Skeletal muscle satellite cell (primary cell): ENCODE measurements at regions not wholly inside any gene's neighbourhood (a gene's known extent, or its start where the extent isn't known, plus 50 kb on each side); places are given as distances from the start of the nearest gene placed in this dataset.

ENCODE experiments used
- H3K27me3 ChIP-seq: 2 replicates; pipeline ENCODE4 v1.7.0; 2013; ENCODE audit warnings: low read length; ENCODE audit not compliant: control insufficient read depth, insufficient read depth
- H3K36me3 ChIP-seq: 2 replicates; pipeline ENCODE4 v1.7.0; 2013; ENCODE audit warnings: mild to moderate bottlenecking, control low read depth, low read length; ENCODE audit not compliant: insufficient read depth
- H3K4me1 ChIP-seq: 2 replicates; pipeline ENCODE4 v1.7.0; 2013; ENCODE audit warnings: low read length; ENCODE audit not compliant: control insufficient read depth, insufficient read depth
- H3K4me2 ChIP-seq: 2 replicates; pipeline ENCODE4 v1.7.0; 2013; ENCODE audit warnings: mild to moderate bottlenecking, low read length
- H3K4me3 ChIP-seq: 2 replicates; pipeline ENCODE4 v1.7.0; 2013; ENCODE audit warnings: low read length
- H3K9ac ChIP-seq: 2 replicates; pipeline ENCODE4 v1.7.0; 2013; ENCODE audit warnings: mild to moderate bottlenecking, low read depth, low read length, moderate library complexity
- H3K9me3 ChIP-seq: replicated peaks from 2 replicates; pipeline ENCODE4 v1.7.0; 2013; ENCODE audit warnings: mild to moderate bottlenecking, control low read depth, low read length

- H3K4me2 ChIP-seq, result no peak overlapping the region
- no peaks in the 10 kb centered on the region for H3K27me3 ChIP-seq
- no peaks in the 10 kb centered on the region for H3K36me3 ChIP-seq
- no peak overlapping the region for H3K9ac ChIP-seq
- H3K9me3 ChIP-seq, result no peaks in the 10 kb centered on the region
- H3K4me3 ChIP-seq, result peak overlapping the region; percentile 19
- H3K4me1 ChIP-seq, result peaks cover 4% of the 10 kb centered on the region
Observed at GRCh38 chr13:93066187-93066586, 160.4 kb upstream of the GPC6 start.

DNA sequence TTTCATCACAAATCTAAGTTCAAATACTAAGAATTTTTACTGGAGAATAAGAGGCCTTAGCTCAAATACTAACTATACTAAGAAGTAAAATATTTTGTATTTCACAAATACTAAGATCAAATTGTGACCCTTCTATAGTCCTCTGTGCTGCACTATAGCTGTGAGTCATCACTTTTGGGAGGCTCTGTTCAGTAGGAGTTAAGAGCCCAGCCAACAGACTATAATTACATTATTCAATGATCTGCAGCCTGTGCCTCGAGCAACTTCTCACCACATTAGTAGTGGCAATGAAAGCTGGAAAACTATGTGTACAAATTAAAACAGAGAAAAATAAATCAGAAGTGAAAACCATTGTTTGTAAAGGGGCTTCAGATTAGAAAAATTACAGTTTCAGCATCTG lies 147.3 kb upstream of the GPC6 start:
- H3K4me1 ChIP-seq, result no peaks in the 10 kb centered on the region
- no peak overlapping the region for H3K9ac ChIP-seq
- no peak overlapping the region for H3K4me2 ChIP-seq
- H3K36me3 ChIP-seq, result no peaks in the 10 kb centered on the region
- no peaks in the 10 kb centered on the region for H3K27me3 ChIP-seq
- H3K4me3 ChIP-seq, result no peak overlapping the region
- no peaks in the 10 kb centered on the region for H3K9me3 ChIP-seq

- Histone ChIP-seq H3K27me3 (no peaks in the 10 kb centered on the region), H3K9ac (no peak overlapping the region), H3K36me3 (no peaks in the 10 kb centered on the region), H3K4me1 (no peaks in the 10 kb centered on the region), H3K9me3 (no peaks in the 10 kb centered on the region), H3K4me3 (no peak overlapping the region), H3K4me2 (no peak overlapping the region)
Observed at GRCh38 chr13:93080166-93080565, 146.4 kb upstream of the GPC6 start.

DNA sequence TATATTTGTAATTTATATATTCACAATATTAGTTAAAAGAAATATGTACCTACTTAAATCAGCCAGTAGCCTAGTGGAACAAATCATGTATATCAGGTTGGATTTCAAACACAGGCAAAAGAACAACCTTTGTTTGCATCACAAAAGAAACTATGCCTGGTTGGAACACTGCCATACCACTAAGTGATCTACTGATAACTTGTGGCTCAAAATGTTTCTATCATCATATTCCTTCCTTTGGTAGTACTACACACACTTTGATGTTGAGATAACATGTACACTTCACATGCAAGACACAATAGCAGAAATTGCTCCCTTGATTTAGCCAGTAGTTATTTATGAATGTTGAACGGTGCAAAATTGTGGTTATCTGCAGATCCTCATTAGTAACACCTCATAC lies 146.0 kb upstream of the GPC6 start:
- H3K9me3 ChIP-seq, result no peaks in the 10 kb centered on the region
- no peak overlapping the region for H3K4me2 ChIP-seq
- no peaks in the 10 kb centered on the region for H3K27me3 ChIP-seq
- no peaks in the 10 kb centered on the region for H3K4me1 ChIP-seq
- H3K4me3 ChIP-seq, result no peak overlapping the region
- H3K9ac ChIP-seq, result no peak overlapping the region
- no peaks in the 10 kb centered on the region for H3K36me3 ChIP-seq

GRCh38 chr13:93086329-93086728 lies 140.3 kb upstream of the GPC6 start:
- no peak overlapping the region for H3K4me2 ChIP-seq
- H3K4me1 ChIP-seq, result no peaks in the 10 kb centered on the region
- no peaks in the 10 kb centered on the region for H3K9me3 ChIP-seq
- H3K9ac ChIP-seq, result no peak overlapping the region
- H3K27me3 ChIP-seq, result no peaks in the 10 kb centered on the region
- no peak overlapping the region for H3K4me3 ChIP-seq
- H3K36me3 ChIP-seq, result no peaks in the 10 kb centered on the region

DNA sequence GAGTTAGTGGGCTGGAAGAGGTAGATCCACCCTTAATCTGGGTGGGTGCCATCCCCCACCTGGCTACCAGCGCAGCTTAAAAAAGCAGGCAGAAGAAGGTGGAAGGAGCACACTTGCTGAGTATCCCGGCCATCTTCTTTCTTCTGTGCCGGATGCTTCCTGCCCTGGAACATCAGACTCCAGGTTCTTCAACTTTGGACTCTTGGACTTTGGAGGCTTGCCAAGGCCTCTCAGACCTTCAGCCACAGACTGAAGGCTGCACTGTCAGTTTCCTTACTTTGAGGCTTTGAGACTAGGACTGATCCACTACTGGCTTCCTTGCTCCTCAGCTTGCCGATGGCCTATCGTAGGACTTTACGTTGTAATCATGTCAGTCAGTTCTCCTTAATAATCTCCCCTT lies 127.6 kb upstream of the GPC6 start:
- H3K36me3 ChIP-seq, result no peaks in the 10 kb centered on the region

GRCh38 chr13:93101226-93101734 lies 125.3 kb upstream of the GPC6 start:
- Histone ChIP-seq H3K9me3 (no peaks in the 10 kb centered on the region), H3K27me3 (no peaks in the 10 kb centered on the region), H3K36me3 (no peaks in the 10 kb centered on the region), H3K4me2 (no peak overlapping the region), H3K9ac (no peak overlapping the region), H3K4me3 (no peak overlapping the region), H3K4me1 (no peaks in the 10 kb centered on the region)

More for the DNA sequence above, 127.6 kb upstream of the GPC6 start:
- no peaks in the 10 kb centered on the region for H3K9me3 ChIP-seq
- H3K9ac ChIP-seq, result no peak overlapping the region
- no peak overlapping the region for H3K4me3 ChIP-seq
- no peaks in the 10 kb centered on the region for H3K27me3 ChIP-seq
- no peak overlapping the region for H3K4me2 ChIP-seq
- H3K4me1 ChIP-seq, result no peaks in the 10 kb centered on the region

- no peak overlapping the region for H3K9ac ChIP-seq
- H3K36me3 ChIP-seq, result no peaks in the 10 kb centered on the region
- no peaks in the 10 kb centered on the region for H3K4me1 ChIP-seq
- no peak overlapping the region for H3K4me2 ChIP-seq
- no peaks in the 10 kb centered on the region for H3K9me3 ChIP-seq
- no peak overlapping the region for H3K4me3 ChIP-seq
- no peaks in the 10 kb centered on the region for H3K27me3 ChIP-seq
Observed at GRCh38 chr13:93104270-93104669, 122.3 kb upstream of the GPC6 start.

- Histone ChIP-seq H3K9me3 (no peaks in the 10 kb centered on the region), H3K4me1 (no peaks in the 10 kb centered on the region), H3K4me2 (no peak overlapping the region), H3K27me3 (no peaks in the 10 kb centered on the region), H3K36me3 (no peaks in the 10 kb centered on the region), H3K4me3 (no peak overlapping the region), H3K9ac (no peak overlapping the region)
Observed at GRCh38 chr13:93108111-93108601, 118.5 kb upstream of the GPC6 start.

- H3K27me3 ChIP-seq, result no peaks in the 10 kb centered on the region
- H3K4me3 ChIP-seq, result no peak overlapping the region
- no peaks in the 10 kb centered on the region for H3K9me3 ChIP-seq
- no peak overlapping the region for H3K9ac ChIP-seq
- no peak overlapping the region for H3K4me2 ChIP-seq
- H3K36me3 ChIP-seq, result no peaks in the 10 kb centered on the region
- no peaks in the 10 kb centered on the region for H3K4me1 ChIP-seq
Observed at GRCh38 chr13:93116809-93117208, 109.8 kb upstream of the GPC6 start.

DNA sequence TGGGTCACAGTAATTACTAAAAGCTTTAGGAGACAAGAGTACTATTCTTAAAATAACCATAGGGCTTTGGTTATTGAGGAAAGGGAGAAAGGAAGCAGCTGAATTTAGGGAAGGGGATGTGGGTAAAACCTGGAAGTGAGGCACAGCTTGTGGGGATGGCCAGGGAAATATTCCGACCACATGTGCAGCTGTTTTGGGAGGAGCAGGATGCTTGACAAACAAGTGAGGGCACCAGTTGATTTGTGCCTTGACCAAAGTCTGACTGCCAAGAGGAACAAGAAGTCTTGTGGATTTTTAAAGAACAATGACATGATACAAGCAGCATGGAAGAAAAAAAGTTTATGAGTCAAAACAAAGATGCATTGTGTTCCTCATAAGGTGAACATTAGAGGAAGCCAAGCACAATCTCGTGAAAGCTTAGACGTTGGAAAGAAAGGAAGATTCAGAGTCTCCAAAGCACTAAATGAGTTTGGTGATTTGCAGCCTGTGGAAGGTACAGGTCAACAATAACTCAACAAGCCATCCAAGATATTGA lies 108.5 kb upstream of the GPC6 start:
- Histone ChIP-seq H3K4me1 (no peaks in the 10 kb centered on the region), H3K4me2 (no peak overlapping the region), H3K27me3 (no peaks in the 10 kb centered on the region), H3K36me3 (no peaks in the 10 kb centered on the region), H3K9ac (no peak overlapping the region), H3K4me3 (no peak overlapping the region), H3K9me3 (no peaks in the 10 kb centered on the region)

DNA sequence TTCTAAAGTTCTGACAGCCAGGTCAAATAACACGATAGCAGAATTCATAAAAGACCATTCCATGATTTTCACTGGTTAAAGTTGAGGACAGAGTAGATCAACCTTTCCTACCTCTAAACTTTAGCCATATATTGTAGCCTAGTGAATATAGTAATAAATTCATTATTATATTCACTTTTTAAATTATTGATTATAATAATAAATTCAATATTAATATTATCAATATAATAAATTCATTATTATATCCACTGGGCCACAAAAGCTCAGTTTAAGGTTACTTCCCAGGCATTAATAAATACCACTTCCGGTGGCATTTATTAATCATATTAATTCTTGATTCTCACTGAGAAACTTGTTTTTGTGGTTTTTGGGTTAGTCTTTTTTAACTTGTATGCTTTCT lies 85.7 kb upstream of the GPC6 start:
- H3K9ac ChIP-seq, result no peak overlapping the region
- no peak overlapping the region for H3K4me2 ChIP-seq
- H3K4me3 ChIP-seq, result no peak overlapping the region
- H3K27me3 ChIP-seq, result no peaks in the 10 kb centered on the region
- H3K9me3 ChIP-seq, result no peaks in the 10 kb centered on the region
- H3K36me3 ChIP-seq, result no peaks in the 10 kb centered on the region
- no peaks in the 10 kb centered on the region for H3K4me1 ChIP-seq
